ENCODE measurements at regions not wholly inside any gene's neighbourhood (a gene's known extent, or its start where the extent isn't known, plus 50 kb on each side); places are given as distances from the start of the nearest gene placed in this dataset.
A peak's percentile ranks its signal among the peaks of the same experiment; 100 is the strongest.

GRCh38 chr19:28489776-28490175 lies 723.2 kb downstream of the UQCRFS1 start:
- Histone ChIP-seq H3K36me3 (ENCODE audit: control insufficient read depth in 2 of 2, insufficient read depth in 1 of 2, low read length in 2 of 2) (no peaks in the 10 kb centered on the region; a peak in 1 of 3 replicates), H3K9me3 (ENCODE audit: control insufficient read depth, insufficient read depth, low read depth, low read length) (no peaks in the 10 kb centered on the region), H3K4me1 (ENCODE audit: control insufficient read depth, insufficient read depth, low read length) (peaks cover 6% of the 10 kb centered on the region), H3K4me3 (ENCODE audit: low read depth, low read length) (no peak overlapping the region), H3K27ac (ENCODE audit: extremely low read depth, low read depth, low read length) (no peak overlapping the region)
- ChIA-PET POLR2A (no interaction called here), CTCF (interaction anchor here (0.7 to 1.4 kb wide), 2 partner anchors 17 to 1296 kb away, joined by 3 to 7 read pairs; no protein-coding TSS in a partner anchor)
- no peak for TF ChIP-seq CTCF (tag by site-specific recombination; IDR thresholded peaks at IDR 0.05)
- no peak for TF ChIP-seq ZNF660 (tag by site-specific recombination; IDR thresholded peaks at IDR 0.05)
- no peak for TF ChIP-seq ZBTB17 (tag by site-specific recombination; IDR thresholded peaks at IDR 0.05)
- TF ChIP-seq KLF17 (tag by site-specific recombination; IDR thresholded peaks at IDR 0.05) = no peak
- TF ChIP-seq ZNF280D (tag by site-specific recombination; IDR thresholded peaks at IDR 0.05) = no peak
- no peak for TF ChIP-seq HOXD13 (CRISPR knock-in tag; IDR thresholded peaks at IDR 0.05; ENCODE audit: borderline replicate concordance)
- TF ChIP-seq ZNF707 (tag by site-specific recombination; IDR thresholded peaks at IDR 0.05) = no peak
- TF ChIP-seq ZNF692 (tag by site-specific recombination; IDR thresholded peaks at IDR 0.05) = no peak
- no peak for TF ChIP-seq ZXDB (tag by site-specific recombination; IDR thresholded peaks at IDR 0.05)
- TF ChIP-seq GLI4 (tag by site-specific recombination; IDR thresholded peaks at IDR 0.05) = no peak
- no peak for TF ChIP-seq ZBTB1 (tag by site-specific recombination; IDR thresholded peaks at IDR 0.05)

GRCh38 chr19:28489126-28489660 lies 723.8 kb downstream of the UQCRFS1 start:
- no peak overlapping the region for H3K4me3 ChIP-seq (ENCODE audit: low read depth, low read length)
- TF ChIP-seq CTCF (tag by site-specific recombination; IDR thresholded peaks at IDR 0.05) = peak; percentile 72
- no peak for TF ChIP-seq ATF2 (tag by site-specific recombination; IDR thresholded peaks at IDR 0.05; ENCODE audit: low read depth)
- TF ChIP-seq ZNF341 (tag by site-specific recombination; IDR thresholded peaks at IDR 0.05; ENCODE audit: low read depth) = no peak
- TF ChIP-seq ZNF2 (tag by site-specific recombination; IDR thresholded peaks at IDR 0.05) = no peak
- no peak for TF ChIP-seq ZBTB44 (tag by site-specific recombination; IDR thresholded peaks at IDR 0.05)
- no peak for TF ChIP-seq ZNF626 (tag by site-specific recombination; IDR thresholded peaks at IDR 0.05)
- H3K36me3 ChIP-seq (ENCODE audit: control insufficient read depth in 2 of 2, insufficient read depth in 1 of 2, low read length in 2 of 2) = no peaks in the 10 kb centered on the region; a peak in 1 of 3 replicates
- H3K9me3 ChIP-seq (ENCODE audit: control insufficient read depth, insufficient read depth, low read depth, low read length) = no peaks in the 10 kb centered on the region
- ChIA-PET CTCF (interaction anchor here (0.7 to 1.4 kb wide), 7 partner anchors 10 to 1297 kb away, joined by 3 to 7 read pairs (median 3); no protein-coding TSS in a partner anchor), POLR2A (no interaction called here)
- peaks cover 6% of the 10 kb centered on the region for H3K4me1 ChIP-seq (ENCODE audit: control insufficient read depth, insufficient read depth, low read length)
- H3K27ac ChIP-seq (ENCODE audit: extremely low read depth, low read depth, low read length) = no peak overlapping the region
